PC-3 (cell line): ENCODE measurements at regions not wholly inside any gene's neighbourhood (a gene's known extent, or its start where the extent isn't known, plus 50 kb on each side); places are given as distances from the start of the nearest gene placed in this dataset.

Experiments used
- ATAC-seq: fragments of 200-7000 bp; cut with Tn5 transposase; 2 replicates; pipeline ENCODE4 v1.9.1; 2020; ENCODE audit warnings: mild to moderate bottlenecking, moderate library complexity
- BruUV-seq: library from RNA; stranded (reverse); fragments of 400-500 nt; replicated peaks from 2 replicates; lab custom pipeline; 2021; lab: Mats Ljungman, UMichigan
- CTCF ChIA-PET: fragments of 300-600 bp; sonication (Branson Sonifier 250); formaldehyde crosslinking; loops from one replicate; lab custom pipeline; 2022; ENCODE audit warnings: antibody characterized with exemption; lab: Charles Lee
- POLR2A ChIA-PET: fragments of 300-600 bp; sonication (Branson Sonifier 250); formaldehyde crosslinking; loops from one replicate; lab custom pipeline; 2022; ENCODE audit warnings: antibody characterized with exemption; ENCODE audit not compliant: unreplicated experiment; lab: Charles Lee
- DNase-seq: peaks from one replicate; pipeline ENCODE4 v3.0.0-alpha.2; 2015
- H2AFZ ChIP-seq: fragments of 300-600 bp; sonication (generic); 2 replicates; pipeline ENCODE4 v1.6.0; 2016; ENCODE audit warnings: antibody characterized with exemption, low read length
- H3F3A ChIP-seq: fragments of 300-600 bp; sonication (generic); one replicate; pipeline ENCODE4 v1.6.0; 2017; ENCODE audit warnings: antibody characterized with exemption, low read length, control low read depth, mild to moderate bottlenecking; ENCODE audit not compliant: unreplicated experiment
- H3K27ac ChIP-seq: fragments of 300-600 bp; sonication (generic); 2 replicates; pipeline ENCODE4 v1.5.1; 2016; ENCODE audit warnings: mild to moderate bottlenecking, low read length
- H3K27me3 ChIP-seq: fragments of 300-600 bp; sonication (generic); 2 replicates; pipeline ENCODE4 v1.6.1; 2016; ENCODE audit warnings: low read length, mixed read lengths
- H3K36me3 ChIP-seq: fragments of 300-600 bp; sonication (generic); 2 replicates; pipeline ENCODE4 v1.6.1; 2016; ENCODE audit warnings: low read depth, mixed run types, low read length, mixed read lengths
- H3K4me1 ChIP-seq: fragments of 300-600 bp; sonication (generic); 2 replicates; pipeline ENCODE4 v1.5.1; 2016; ENCODE audit warnings: low read length; ENCODE audit not compliant: insufficient read depth
- H3K4me2 ChIP-seq: fragments of 300-600 bp; sonication (generic); 2 replicates; pipeline ENCODE4 v1.6.0; 2016; ENCODE audit warnings: low read length
- H3K4me3 ChIP-seq: fragments of 300-600 bp; sonication (generic); 2 replicates; pipeline ENCODE4 v1.5.1; 2016; ENCODE audit warnings: mild to moderate bottlenecking, low read length, mixed read lengths
- H3K79me2 ChIP-seq: fragments of 300-600 bp; sonication (generic); 2 replicates; pipeline ENCODE4 v1.6.1; 2017; ENCODE audit warnings: low read length, mixed read lengths
- H3K9ac ChIP-seq: fragments of 300-600 bp; sonication (generic); 2 replicates; pipeline ENCODE4 v1.6.0; 2016; ENCODE audit warnings: mild to moderate bottlenecking, low read length
- H3K9me2 ChIP-seq: fragments of 300-600 bp; sonication (generic); replicated peaks from 2 replicates; pipeline ENCODE4 v1.6.1; 2016; ENCODE audit warnings: mixed run types, low read length, mixed read lengths
- H3K9me3 ChIP-seq: fragments of 300-600 bp; sonication (generic); 2 replicates; pipeline ENCODE4 v1.6.1; 2016; ENCODE audit warnings: low read length, mixed read lengths
- H4K20me1 ChIP-seq: fragments of 300-600 bp; sonication (generic); 2 replicates; pipeline ENCODE4 v1.6.1; 2016; ENCODE audit warnings: low read length, mixed read lengths
- EZH2 ChIP-seq: fragments of 300-600 bp; sonication (generic); IDR thresholded peaks from one replicate; pipeline ENCODE4 v1.6.1; 2017; ENCODE audit warnings: antibody characterized with exemption, mild to moderate bottlenecking, low read length; ENCODE audit not compliant: unreplicated experiment
- EZH2phosphoT487 ChIP-seq: fragments of 300-600 bp; sonication (generic); IDR thresholded peaks from 2 replicates; pipeline ENCODE4 v1.6.1; 2018; ENCODE audit warnings: mild to moderate bottlenecking, antibody characterized with exemption, low read length, borderline replicate concordance
- intact Hi-C: fragments of 100-400 bp; cut with micrococcal nuclease; formaldehyde crosslinking; loops from 2 replicates; pipeline ENCODE4 v1.9.0; 2023
- TF ChIP-seq, protein P1 (sequence below): fragments of 300-600 bp; sonication (generic); conservative IDR thresholded peaks from 2 replicates; pipeline ENCODE4 v1.5.1; 2017; ENCODE audit warnings: antibody characterized with exemption, low read depth, mild to moderate bottlenecking, low read length

DNA sequence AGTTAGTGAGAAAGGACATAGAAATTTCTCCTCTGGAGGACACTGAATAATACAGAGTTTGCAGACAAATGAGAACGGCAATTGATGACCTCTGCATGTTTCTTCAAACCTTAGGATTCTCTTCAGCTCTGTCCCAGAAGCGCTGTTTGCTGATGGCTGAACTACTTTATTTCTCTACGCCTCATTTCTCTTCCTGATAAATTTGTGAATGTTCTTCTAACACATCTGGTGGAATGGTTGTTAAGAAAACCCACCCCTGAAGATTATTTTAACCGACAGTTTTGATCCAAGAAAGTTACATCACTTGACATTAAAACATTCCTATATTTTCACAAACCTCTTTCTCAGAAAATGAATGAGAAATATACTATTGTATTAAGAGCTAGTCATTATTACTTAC, 1150.6 kb downstream of the DTWD2 start:
- TF ChIP-seq EZH2 (no peak), EZH2phosphoT487 (no peak)
- TF ChIP-seq, protein P1, sequence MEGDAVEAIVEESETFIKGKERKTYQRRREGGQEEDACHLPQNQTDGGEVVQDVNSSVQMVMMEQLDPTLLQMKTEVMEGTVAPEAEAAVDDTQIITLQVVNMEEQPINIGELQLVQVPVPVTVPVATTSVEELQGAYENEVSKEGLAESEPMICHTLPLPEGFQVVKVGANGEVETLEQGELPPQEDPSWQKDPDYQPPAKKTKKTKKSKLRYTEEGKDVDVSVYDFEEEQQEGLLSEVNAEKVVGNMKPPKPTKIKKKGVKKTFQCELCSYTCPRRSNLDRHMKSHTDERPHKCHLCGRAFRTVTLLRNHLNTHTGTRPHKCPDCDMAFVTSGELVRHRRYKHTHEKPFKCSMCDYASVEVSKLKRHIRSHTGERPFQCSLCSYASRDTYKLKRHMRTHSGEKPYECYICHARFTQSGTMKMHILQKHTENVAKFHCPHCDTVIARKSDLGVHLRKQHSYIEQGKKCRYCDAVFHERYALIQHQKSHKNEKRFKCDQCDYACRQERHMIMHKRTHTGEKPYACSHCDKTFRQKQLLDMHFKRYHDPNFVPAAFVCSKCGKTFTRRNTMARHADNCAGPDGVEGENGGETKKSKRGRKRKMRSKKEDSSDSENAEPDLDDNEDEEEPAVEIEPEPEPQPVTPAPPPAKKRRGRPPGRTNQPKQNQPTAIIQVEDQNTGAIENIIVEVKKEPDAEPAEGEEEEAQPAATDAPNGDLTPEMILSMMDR: no peak
- H3K36me3 ChIP-seq: no peaks in the 10 kb centered on the region
- no peaks in the 10 kb centered on the region for H3K79me2 ChIP-seq
- H3K9me2 ChIP-seq: no peaks in the 10 kb centered on the region
- no peak overlapping the region for H3K4me2 ChIP-seq
- no peak for ATAC-seq
- intact Hi-C loops: no loop called here
- no peak overlapping the region for H2AFZ ChIP-seq
- CTCF ChIA-PET: no interaction called here
- BruUV-seq: no TSS peak
- no peak for DNase-seq
- H3K27ac ChIP-seq: no peak overlapping the region
- H3K27me3 ChIP-seq: no peaks in the 10 kb centered on the region
- no peaks in the 10 kb centered on the region for H3K4me1 ChIP-seq
- POLR2A ChIA-PET: no interaction called here
- H4K20me1 ChIP-seq: no peaks in the 10 kb centered on the region
- H3F3A ChIP-seq: no peaks in the 10 kb centered on the region
- H3K9me3 ChIP-seq: 0 out of 2 replicates have a peak, but pooled peaks cover 3% of the 10 kb centered on the region
- H3K4me3 ChIP-seq: no peak overlapping the region
- no peak overlapping the region for H3K9ac ChIP-seq

DNA sequence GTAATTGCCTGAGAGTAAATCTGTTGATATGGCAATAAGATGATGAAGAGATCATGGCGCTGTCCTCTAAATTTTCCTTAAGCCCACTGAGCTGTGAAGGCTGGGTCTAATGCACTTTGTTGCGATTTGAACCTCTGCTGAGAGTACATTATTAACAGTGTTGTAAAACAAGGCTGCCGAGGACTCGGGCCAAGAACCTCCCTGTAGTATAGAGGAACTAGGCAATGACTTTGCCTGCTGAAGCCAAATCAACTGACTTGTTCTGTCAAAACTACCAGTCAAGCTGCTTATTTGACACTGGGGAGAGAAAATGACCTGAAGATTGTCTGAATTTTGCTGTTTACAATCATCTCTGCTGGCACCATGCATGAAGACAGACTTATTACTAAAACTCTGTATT, 1154.7 kb downstream of the DTWD2 start:
- BruUV-seq: no TSS peak
- Histone ChIP-seq H3K36me3 (no peaks in the 10 kb centered on the region), H3K9me3 (0 out of 2 replicates have a peak, but pooled peaks cover 3% of the 10 kb centered on the region), H3K4me3 (no peak overlapping the region), H4K20me1 (no peaks in the 10 kb centered on the region), H3K27me3 (no peaks in the 10 kb centered on the region), H3F3A (no peaks in the 10 kb centered on the region), H2AFZ (no peak overlapping the region), H3K9me2 (no peaks in the 10 kb centered on the region), H3K4me1 (no peaks in the 10 kb centered on the region), H3K4me2 (no peak overlapping the region), H3K79me2 (no peaks in the 10 kb centered on the region), H3K27ac (no peak overlapping the region), H3K9ac (no peak overlapping the region)
- TF ChIP-seq, protein P1: no peak
- no peak for TF ChIP-seq EZH2phosphoT487
- TF ChIP-seq EZH2: no peak
- ATAC-seq (no peak), DNase-seq (no peak)
- intact Hi-C loops: no loop called here
- CTCF ChIA-PET: no interaction called here
- POLR2A ChIA-PET: no interaction called here

DNA sequence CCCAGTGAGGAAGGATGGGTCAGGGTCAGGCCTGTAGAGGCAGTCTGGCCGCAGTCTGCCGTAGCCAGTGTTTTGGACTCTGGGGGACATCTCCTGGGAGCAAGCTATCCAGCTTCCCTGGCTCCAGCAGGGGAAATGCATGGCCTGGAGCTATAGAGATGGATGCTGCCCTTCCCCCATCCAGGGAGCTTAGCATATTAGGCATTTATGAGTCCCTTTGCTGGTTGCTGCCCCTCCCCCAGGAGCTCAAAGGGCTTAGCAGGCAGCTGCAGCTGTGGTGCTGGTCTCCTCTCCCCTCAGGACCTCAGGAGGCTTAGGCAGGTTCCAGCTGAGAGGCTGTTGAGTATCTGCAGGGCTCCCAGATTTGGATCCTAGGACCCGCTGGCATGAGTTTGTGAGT, 1158.7 kb downstream of the DTWD2 start:
- ATAC-seq: no peak
- CTCF ChIA-PET: no interaction called here
- H3K79me2 ChIP-seq: no peaks in the 10 kb centered on the region

More for the DNA sequence above, 1158.7 kb downstream of the DTWD2 start:
- Histone ChIP-seq H3K9me3 (0 out of 2 replicates have a peak, but pooled peaks cover 3% of the 10 kb centered on the region), H3K36me3 (no peaks in the 10 kb centered on the region), H3K4me1 (no peaks in the 10 kb centered on the region), H3K4me2 (no peak overlapping the region), H3K27me3 (no peaks in the 10 kb centered on the region), H2AFZ (no peak overlapping the region), H3K4me3 (no peak overlapping the region), H4K20me1 (no peaks in the 10 kb centered on the region), H3K9ac (no peak overlapping the region), H3F3A (no peaks in the 10 kb centered on the region), H3K9me2 (no peaks in the 10 kb centered on the region), H3K27ac (no peak overlapping the region)
- POLR2A ChIA-PET: no interaction called here
- DNase-seq: no peak
- BruUV-seq: no TSS peak
- TF ChIP-seq EZH2phosphoT487 (no peak), EZH2 (no peak)
- TF ChIP-seq, protein P1: no peak
- intact Hi-C loops: no loop called here
